ENCODE measurements at regions not wholly inside any gene's neighbourhood (a gene's known extent, or its start where the extent isn't known, plus 50 kb on each side); places are given as distances from the start of the nearest gene placed in this dataset.

DNA sequence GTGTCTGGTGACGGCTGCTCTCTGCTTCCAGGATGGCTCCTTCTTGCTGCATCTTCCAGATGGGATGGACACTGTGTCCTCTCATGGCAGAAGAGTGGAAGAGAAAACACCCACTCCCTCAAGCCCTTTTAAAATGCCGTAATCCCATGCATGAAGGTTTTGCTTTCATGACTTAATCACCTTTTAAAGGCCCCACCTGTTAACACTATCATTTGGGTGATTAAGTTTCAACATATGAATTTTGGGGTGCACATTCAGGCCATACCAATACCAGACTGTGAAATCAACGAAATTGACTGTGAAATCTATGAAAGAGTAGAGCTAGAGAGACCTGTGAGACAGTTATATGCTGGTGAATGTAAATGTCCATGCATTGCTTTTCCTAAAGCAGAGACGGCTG lies 374.3 kb upstream of the CHD6 start (continued):
- TF ChIP-seq, protein P1, sequence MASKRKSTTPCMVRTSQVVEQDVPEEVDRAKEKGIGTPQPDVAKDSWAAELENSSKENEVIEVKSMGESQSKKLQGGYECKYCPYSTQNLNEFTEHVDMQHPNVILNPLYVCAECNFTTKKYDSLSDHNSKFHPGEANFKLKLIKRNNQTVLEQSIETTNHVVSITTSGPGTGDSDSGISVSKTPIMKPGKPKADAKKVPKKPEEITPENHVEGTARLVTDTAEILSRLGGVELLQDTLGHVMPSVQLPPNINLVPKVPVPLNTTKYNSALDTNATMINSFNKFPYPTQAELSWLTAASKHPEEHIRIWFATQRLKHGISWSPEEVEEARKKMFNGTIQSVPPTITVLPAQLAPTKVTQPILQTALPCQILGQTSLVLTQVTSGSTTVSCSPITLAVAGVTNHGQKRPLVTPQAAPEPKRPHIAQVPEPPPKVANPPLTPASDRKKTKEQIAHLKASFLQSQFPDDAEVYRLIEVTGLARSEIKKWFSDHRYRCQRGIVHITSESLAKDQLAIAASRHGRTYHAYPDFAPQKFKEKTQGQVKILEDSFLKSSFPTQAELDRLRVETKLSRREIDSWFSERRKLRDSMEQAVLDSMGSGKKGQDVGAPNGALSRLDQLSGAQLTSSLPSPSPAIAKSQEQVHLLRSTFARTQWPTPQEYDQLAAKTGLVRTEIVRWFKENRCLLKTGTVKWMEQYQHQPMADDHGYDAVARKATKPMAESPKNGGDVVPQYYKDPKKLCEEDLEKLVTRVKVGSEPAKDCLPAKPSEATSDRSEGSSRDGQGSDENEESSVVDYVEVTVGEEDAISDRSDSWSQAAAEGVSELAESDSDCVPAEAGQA (IDR thresholded peaks at IDR 0.05; ENCODE audit: low read depth) = no peak
- TF ChIP-seq, protein P1 (CRISPR knock-in tag; IDR thresholded peaks at IDR 0.05; ENCODE audit: borderline replicate concordance) = no peak
- no peak for TF ChIP-seq HNRNPH1 (optimal IDR thresholded peaks at IDR 0.05; ENCODE audit: low read depth, low read length)

DNA sequence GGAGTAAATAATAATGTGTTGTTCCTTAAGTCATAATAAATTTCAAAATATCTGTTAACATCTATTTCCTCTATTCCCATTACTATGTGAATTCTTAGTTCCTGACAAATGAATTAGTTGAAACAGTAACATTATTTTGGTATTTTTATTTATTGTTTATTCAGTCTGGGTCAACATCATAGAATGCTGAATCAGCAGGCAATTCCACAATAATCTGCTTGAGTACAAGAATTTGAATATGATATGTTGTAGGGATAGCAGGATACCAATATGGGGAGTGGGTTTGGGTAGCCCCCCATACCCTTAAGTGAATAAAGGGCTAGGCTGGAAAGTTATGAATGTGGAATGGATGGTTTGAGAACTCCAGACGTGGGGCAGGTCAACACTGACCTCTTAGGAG lies 373.2 kb upstream of the CHD6 start:
- CTCF ChIA-PET (ENCODE audit: low intra/inter-chr PET ratio, low total read pairs) = no interaction called here

More for the DNA sequence above, 373.2 kb upstream of the CHD6 start:
- intact Hi-C loops (cut with micrococcal nuclease; ENCODE audit: unreplicated experiment) = no loop called here
- Histone ChIP-seq H3K79me2 (ENCODE audit: insufficient read depth, low read length) (no peaks in the 10 kb centered on the region), H3K36me3 (replicated peaks in 1 of 2; ENCODE audit: control insufficient read depth in 1 of 2, insufficient read depth in 2 of 2, low read length in 2 of 2) (no peaks in the 10 kb centered on the region), H3K27ac (ENCODE audit: extremely low read length, insufficient read depth, low read length) (no peak overlapping the region), H2AFZ (ENCODE audit: low read length) (no peak overlapping the region), H3K4me2 (ENCODE audit: low read depth, low read length) (no peak overlapping the region), H3K4me1 (ENCODE audit: insufficient read depth, low read length) (no peaks in the 10 kb centered on the region), H3K9me3 (ENCODE audit: low read length) (peaks cover 5% of the 10 kb centered on the region; the same call in 1 of the 2 replicates), H3K4me3 (replicated peaks in 1 of 3; ENCODE audit: insufficient read depth in 1 of 3, low read depth in 2 of 3, low read length in 3 of 3) (no peak overlapping the region), H3K27me3 (ENCODE audit: control insufficient read depth in 1 of 2, insufficient read depth in 2 of 2, low read length in 2 of 2) (no peaks in the 10 kb centered on the region), H4K20me1 (ENCODE audit: insufficient read depth, low read length) (no peaks in the 10 kb centered on the region), H3K9ac (ENCODE audit: insufficient read depth, low read depth, low read length) (no peak overlapping the region)
- FAIRE-seq (no peak), ATAC-seq (no peak), DNase-seq (ENCODE audit: low spot score) (no peak)
- in situ Hi-C loops (cut with HindIII; ENCODE audit: extremely low pct_ligation_motif_present, low pct_unique_long_range_greater_than_20kb) = no loop called here
- BruUV-seq (replicated peaks) = no TSS peak
- TF ChIP-seq PLRG1 (conservative IDR thresholded peaks at IDR 0.05) (no peak), ATF7-NPFF (CRISPR knock-in tag; IDR thresholded peaks at IDR 0.05; ENCODE audit: low read depth) (no peak), MAFK (conservative IDR thresholded peaks at IDR 0.05 in 1 of 2, IDR thresholded peaks at IDR 0.05 in 1 of 2; ENCODE audit: low read length in 2 of 2) (peak; percentile 89 to 94), MAFF (IDR thresholded peaks at IDR 0.05; ENCODE audit: low read depth, low read length) (peak; percentile 87), ZNF343 (CRISPR knock-in tag; IDR thresholded peaks at IDR 0.05) (no peak)
- TF ChIP-seq, protein P2, sequence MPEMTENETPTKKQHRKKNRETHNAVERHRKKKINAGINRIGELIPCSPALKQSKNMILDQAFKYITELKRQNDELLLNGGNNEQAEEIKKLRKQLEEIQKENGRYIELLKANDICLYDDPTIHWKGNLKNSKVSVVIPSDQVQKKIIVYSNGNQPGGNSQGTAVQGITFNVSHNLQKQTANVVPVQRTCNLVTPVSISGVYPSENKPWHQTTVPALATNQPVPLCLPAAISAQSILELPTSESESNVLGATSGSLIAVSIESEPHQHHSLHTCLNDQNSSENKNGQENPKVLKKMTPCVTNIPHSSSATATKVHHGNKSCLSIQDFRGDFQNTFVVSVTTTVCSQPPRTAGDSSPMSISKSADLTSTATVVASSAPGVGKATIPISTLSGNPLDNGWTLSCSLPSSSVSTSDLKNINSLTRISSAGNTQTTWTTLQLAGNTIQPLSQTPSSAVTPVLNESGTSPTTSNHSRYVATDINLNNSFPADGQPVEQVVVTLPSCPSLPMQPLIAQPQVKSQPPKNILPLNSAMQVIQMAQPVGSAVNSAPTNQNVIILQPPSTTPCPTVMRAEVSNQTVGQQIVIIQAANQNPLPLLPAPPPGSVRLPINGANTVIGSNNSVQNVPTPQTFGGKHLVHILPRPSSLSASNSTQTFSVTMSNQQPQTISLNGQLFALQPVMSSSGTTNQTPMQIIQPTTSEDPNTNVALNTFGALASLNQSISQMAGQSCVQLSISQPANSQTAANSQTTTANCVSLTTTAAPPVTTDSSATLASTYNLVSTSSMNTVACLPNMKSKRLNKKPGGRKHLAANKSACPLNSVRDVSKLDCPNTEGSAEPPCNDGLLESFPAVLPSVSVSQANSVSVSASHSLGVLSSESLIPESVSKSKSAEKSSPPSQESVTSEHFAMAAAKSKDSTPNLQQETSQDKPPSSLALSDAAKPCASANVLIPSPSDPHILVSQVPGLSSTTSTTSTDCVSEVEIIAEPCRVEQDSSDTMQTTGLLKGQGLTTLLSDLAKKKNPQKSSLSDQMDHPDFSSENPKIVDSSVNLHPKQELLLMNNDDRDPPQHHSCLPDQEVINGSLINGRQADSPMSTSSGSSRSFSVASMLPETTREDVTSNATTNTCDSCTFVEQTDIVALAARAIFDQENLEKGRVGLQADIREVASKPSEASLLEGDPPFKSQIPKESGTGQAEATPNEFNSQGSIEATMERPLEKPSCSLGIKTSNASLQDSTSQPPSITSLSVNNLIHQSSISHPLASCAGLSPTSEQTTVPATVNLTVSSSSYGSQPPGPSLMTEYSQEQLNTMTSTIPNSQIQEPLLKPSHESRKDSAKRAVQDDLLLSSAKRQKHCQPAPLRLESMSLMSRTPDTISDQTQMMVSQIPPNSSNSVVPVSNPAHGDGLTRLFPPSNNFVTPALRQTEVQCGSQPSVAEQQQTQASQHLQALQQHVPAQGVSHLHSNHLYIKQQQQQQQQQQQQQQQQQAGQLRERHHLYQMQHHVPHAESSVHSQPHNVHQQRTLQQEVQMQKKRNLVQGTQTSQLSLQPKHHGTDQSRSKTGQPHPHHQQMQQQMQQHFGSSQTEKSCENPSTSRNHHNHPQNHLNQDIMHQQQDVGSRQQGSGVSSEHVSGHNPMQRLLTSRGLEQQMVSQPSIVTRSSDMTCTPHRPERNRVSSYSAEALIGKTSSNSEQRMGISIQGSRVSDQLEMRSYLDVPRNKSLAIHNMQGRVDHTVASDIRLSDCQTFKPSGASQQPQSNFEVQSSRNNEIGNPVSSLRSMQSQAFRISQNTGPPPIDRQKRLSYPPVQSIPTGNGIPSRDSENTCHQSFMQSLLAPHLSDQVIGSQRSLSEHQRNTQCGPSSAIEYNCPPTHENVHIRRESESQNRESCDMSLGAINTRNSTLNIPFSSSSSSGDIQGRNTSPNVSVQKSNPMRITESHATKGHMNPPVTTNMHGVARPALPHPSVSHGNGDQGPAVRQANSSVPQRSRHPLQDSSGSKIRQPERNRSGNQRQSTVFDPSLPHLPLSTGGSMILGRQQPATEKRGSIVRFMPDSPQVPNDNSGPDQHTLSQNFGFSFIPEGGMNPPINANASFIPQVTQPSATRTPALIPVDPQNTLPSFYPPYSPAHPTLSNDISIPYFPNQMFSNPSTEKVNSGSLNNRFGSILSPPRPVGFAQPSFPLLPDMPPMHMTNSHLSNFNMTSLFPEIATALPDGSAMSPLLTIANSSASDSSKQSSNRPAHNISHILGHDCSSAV (CRISPR knock-in tag; IDR thresholded peaks at IDR 0.05; ENCODE audit: borderline replicate concordance) = no peak
- POLR2A ChIA-PET = no interaction called here
- WGBS (ENCODE audit: low lambda C conversion rate) = 0% methylated on average over 1 of the region's 1 CpG
